ENCODE measurements at regions not wholly inside any gene's neighbourhood (a gene's known extent, or its start where the extent isn't known, plus 50 kb on each side); places are given as distances from the start of the nearest gene placed in this dataset.

GRCh38 chr2:209147981-209148380, 275.9 kb upstream of the MAP2 start:
- TF ChIP-seq STAT1 (IDR thresholded peaks at IDR 0.05; ENCODE audit: unreplicated experiment) (no peak), CREB1 (CRISPR knock-in tag; IDR thresholded peaks at IDR 0.05; ENCODE audit: low read depth) (no peak), ETS1 (IDR thresholded peaks at IDR 0.05) (no peak), NANOG (IDR thresholded peaks at IDR 0.05; ENCODE audit: borderline replicate concordance) (no peak), ZNF114 (CRISPR knock-in tag; IDR thresholded peaks at IDR 0.05) (no peak), ZNF462 (CRISPR knock-in tag; IDR thresholded peaks at IDR 0.05) (no peak), JUNB (IDR thresholded peaks at IDR 0.05; ENCODE audit: unreplicated experiment) (no peak), EZH2 (IDR thresholded peaks at IDR 0.05; ENCODE audit: low read depth, unreplicated experiment) (no peak), POLR2AphosphoS5 (IDR thresholded peaks at IDR 0.05; ENCODE audit: low read depth) (no peak), EZH2phosphoT487 (IDR thresholded peaks at IDR 0.05; ENCODE audit: unreplicated experiment) (no peak), ZNF331 (CRISPR knock-in tag; IDR thresholded peaks at IDR 0.05; ENCODE audit: low read depth) (no peak)
- TF ChIP-seq, protein P1, sequence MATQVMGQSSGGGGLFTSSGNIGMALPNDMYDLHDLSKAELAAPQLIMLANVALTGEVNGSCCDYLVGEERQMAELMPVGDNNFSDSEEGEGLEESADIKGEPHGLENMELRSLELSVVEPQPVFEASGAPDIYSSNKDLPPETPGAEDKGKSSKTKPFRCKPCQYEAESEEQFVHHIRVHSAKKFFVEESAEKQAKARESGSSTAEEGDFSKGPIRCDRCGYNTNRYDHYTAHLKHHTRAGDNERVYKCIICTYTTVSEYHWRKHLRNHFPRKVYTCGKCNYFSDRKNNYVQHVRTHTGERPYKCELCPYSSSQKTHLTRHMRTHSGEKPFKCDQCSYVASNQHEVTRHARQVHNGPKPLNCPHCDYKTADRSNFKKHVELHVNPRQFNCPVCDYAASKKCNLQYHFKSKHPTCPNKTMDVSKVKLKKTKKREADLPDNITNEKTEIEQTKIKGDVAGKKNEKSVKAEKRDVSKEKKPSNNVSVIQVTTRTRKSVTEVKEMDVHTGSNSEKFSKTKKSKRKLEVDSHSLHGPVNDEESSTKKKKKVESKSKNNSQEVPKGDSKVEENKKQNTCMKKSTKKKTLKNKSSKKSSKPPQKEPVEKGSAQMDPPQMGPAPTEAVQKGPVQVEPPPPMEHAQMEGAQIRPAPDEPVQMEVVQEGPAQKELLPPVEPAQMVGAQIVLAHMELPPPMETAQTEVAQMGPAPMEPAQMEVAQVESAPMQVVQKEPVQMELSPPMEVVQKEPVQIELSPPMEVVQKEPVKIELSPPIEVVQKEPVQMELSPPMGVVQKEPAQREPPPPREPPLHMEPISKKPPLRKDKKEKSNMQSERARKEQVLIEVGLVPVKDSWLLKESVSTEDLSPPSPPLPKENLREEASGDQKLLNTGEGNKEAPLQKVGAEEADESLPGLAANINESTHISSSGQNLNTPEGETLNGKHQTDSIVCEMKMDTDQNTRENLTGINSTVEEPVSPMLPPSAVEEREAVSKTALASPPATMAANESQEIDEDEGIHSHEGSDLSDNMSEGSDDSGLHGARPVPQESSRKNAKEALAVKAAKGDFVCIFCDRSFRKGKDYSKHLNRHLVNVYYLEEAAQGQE (IDR thresholded peaks at IDR 0.05; ENCODE audit: unreplicated experiment) = no peak
- TF ChIP-seq, protein P2, sequence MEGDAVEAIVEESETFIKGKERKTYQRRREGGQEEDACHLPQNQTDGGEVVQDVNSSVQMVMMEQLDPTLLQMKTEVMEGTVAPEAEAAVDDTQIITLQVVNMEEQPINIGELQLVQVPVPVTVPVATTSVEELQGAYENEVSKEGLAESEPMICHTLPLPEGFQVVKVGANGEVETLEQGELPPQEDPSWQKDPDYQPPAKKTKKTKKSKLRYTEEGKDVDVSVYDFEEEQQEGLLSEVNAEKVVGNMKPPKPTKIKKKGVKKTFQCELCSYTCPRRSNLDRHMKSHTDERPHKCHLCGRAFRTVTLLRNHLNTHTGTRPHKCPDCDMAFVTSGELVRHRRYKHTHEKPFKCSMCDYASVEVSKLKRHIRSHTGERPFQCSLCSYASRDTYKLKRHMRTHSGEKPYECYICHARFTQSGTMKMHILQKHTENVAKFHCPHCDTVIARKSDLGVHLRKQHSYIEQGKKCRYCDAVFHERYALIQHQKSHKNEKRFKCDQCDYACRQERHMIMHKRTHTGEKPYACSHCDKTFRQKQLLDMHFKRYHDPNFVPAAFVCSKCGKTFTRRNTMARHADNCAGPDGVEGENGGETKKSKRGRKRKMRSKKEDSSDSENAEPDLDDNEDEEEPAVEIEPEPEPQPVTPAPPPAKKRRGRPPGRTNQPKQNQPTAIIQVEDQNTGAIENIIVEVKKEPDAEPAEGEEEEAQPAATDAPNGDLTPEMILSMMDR (conservative IDR thresholded peaks at IDR 0.05; ENCODE audit: low read depth in 2 of 2) = no peak
- Histone ChIP-seq H3K27me3 (ENCODE audit: insufficient read depth) (no peaks in the 10 kb centered on the region), H3K4me3 (no peak overlapping the region), H3F3A (replicated peaks; ENCODE audit: low read depth) (no peaks in the 10 kb centered on the region), H3K4me1 (ENCODE audit: insufficient read depth) (peaks cover 40% of the 10 kb centered on the region), H4K20me1 (replicated peaks; ENCODE audit: insufficient read depth) (no peaks in the 10 kb centered on the region), H3K27ac (ENCODE audit: low read depth) (no peak overlapping the region), H3K4me2 (no peak overlapping the region), H3K36me3 (ENCODE audit: insufficient read depth) (no peaks in the 10 kb centered on the region), H2AFZ (no peak overlapping the region), H3K79me2 (replicated peaks; ENCODE audit: insufficient read depth) (no peaks in the 10 kb centered on the region), H3K9me2 (ENCODE audit: insufficient read depth) (no peaks in the 10 kb centered on the region)
- Mint-ChIP-seq H3K9me3 (no peaks in the 10 kb centered on the region; the same call in 2 of the 3 replicates), H3K27me3 (ENCODE audit: insufficient read depth, low read depth, poor library complexity) (peaks cover 5% of the 10 kb centered on the region), H3K36me3 (ENCODE audit: low read depth) (no peaks in the 10 kb centered on the region), H3K4me1 (peaks cover 34% of the 10 kb centered on the region), H3K4me3 (no peak overlapping the region), H3K27ac (no peak overlapping the region)
- ATAC-seq (no peak), DNase-seq (ENCODE audit: low spot score) (no peak)
